ENCODE measurements at regions not wholly inside any gene's neighbourhood (a gene's known extent, or its start where the extent isn't known, plus 50 kb on each side); places are given as distances from the start of the nearest gene placed in this dataset.
A peak's percentile ranks its signal among the peaks of the same experiment; 100 is the strongest.

DNA sequence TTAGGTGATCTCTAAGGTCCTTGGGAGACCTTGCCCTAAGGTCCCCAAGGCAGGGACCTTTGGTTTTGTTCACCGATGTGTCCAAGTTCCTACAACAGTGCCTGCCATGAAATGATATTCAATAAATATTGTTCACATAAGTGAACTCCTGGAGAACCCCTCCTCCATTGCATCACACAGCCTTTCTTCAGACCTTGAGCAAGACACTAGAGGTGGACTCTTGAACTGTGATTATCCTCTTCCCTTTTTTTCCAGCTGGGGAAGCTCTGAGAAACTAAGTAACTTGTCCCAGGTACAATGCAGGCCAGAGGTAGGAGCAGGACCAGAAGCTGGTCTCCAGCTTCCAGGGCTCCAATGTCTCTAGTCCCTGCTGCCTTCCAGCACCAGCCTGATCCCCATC, 76.6 kb upstream of the LMO1 start:
- DNase-seq (ENCODE audit: low read depth) = no peak

DNA sequence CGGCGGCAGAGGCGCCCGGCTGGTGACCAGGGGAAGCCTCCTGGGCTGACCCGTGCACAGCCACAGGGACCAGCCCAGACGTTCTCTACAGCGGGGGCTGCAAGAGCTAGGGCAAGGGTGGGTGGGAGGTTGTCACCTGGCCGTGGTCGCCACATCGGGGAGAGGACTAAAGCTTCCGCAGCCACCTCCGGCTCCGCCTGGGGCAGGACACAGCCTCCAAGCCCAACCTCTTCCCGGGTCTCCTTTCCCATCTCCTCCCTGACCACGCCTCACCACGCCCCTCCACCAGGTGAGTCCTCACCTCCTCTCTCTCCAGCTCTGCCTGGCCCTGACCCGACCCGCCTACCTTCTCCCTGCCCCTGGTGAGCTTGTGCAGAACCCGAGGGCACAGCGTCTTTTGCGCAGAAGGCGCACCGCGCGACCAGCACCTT, 75.9 kb upstream of the LMO1 start:
- DNase-seq (ENCODE audit: low read depth) = no peak

DNA sequence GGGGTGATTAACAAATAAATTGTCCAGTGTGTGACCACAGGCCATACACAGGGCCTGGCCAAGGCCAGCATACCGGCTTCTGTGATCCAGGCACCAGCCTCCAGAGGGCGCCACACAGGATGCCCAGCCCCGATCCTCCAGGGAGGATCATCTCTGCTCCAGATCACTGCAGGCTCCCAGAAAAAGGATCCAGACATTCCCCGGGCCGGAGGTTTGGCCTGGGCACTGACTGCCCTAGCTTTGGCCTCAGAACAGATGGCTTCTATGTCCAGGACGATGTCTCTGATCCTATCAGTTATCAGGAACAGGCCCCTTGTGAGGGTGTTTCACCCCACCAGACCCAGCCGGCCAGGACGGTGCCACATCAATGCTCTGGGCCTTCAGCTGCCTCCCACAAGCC, 74.5 kb upstream of the LMO1 start:
- peak; percentile 46 for DNase-seq (ENCODE audit: low read depth)

DNA sequence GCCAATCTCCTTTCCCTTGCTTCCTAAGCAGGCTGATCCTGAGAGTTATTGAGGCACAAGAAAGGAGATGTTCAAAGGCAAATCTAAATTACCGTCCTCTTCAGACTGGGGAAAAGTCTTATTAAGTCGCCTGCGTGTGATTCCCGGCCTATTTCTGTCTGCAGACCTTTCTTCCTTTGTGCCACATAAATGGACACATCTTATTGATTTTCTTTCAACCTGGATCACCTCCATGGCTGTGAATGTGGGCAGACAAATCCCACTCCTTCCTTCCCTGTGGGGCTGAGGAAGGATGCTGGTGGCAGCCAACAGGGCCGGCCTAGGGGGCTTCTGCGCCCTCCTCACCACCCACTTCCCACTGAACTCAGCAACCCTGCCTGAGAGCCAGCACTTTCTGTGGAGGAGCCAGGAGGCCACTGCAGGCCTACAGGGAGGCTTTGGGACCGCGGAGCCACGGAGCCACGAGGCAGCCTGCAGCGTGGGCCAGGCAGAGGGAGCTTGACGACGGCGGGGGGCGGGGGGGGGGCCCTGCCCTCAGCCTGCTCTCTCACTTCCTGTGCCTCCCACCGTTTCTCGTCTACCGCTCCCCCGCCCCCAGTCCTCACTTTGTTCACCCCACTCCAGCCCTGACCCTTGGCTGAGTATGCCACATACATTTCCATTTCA, 73.6 kb upstream of the LMO1 start:
- no peak for DNase-seq (ENCODE audit: low read depth)

DNA sequence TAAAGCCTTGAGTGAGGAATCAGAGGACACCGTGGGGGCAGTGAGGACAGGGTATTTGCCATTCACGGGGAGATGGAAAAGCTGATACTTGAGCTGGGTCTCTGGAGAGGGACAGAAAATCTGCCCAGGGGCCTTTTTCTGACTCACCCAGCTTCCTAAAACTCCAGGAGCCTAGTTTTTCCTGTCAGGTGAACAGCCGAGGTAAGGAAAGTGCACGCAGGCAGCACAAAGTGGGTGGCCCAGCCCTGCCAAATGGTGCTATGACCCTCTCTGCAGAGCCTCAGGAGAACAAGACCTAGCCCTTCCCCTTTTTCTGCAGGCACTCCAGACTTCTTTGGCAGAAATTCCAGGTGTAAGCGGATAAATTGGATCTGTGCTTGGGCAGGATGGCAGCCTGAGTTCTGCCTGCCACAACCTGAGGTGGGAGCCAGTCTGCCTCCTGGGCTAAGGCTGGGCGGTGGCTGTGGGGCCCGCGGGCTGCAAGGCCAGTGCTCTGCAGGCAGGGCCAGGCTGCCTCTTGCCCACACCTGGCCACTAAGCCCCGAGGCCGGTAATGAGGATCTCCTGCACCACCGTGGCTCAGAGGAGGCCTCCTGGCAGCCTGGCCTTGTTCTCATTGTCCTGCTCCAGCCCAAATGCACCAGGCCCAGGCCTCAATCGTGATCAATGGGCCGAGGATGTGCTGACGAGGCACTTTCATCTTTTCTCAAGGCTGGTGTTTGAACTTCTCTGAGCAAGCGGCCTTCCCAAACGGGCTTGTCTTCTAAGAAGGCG, 72.9 kb upstream of the LMO1 start:
- DNase-seq (ENCODE audit: low read depth) = no peak

DNA sequence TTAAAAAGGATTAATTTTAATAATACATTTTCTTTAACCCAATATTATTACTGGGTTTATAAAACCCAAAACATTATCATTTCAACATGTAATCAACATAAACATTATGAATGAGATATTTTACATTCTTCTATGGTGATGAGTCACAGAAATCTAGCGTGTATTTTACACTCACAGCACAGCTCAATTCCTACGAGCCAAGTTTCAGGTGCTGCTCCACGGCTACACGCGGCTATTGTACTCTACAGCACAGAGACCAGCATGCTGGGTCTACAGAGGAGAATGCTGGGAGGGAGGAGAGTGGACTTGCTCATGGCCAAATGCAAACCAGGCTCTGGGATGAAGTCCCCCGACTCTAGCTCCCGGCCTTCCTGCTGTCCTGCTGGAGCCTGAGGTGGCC, 72.0 kb upstream of the LMO1 start:
- DNase-seq (ENCODE audit: low read depth) = peak; percentile 6

DNA sequence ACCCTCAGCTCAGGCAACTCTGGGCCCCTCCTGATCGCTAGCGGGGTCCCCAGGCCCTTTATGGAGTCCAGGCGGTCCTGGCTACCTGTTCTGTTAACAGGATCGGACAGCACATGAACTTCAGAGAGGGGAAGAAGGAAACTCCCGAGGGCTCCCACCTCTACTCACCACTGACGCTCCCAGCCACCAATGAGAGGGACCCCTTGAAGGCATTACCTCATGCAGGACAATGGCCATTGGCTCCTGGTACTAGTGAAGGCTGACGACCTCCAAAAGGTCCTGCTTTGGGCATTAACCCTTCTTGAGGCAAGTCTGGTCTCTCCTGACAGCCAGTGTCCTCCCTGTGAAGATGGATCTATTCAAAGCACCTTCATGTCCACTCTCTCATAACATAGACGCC, 71.5 kb upstream of the LMO1 start:
- DNase-seq (ENCODE audit: low read depth) = no peak

DNA sequence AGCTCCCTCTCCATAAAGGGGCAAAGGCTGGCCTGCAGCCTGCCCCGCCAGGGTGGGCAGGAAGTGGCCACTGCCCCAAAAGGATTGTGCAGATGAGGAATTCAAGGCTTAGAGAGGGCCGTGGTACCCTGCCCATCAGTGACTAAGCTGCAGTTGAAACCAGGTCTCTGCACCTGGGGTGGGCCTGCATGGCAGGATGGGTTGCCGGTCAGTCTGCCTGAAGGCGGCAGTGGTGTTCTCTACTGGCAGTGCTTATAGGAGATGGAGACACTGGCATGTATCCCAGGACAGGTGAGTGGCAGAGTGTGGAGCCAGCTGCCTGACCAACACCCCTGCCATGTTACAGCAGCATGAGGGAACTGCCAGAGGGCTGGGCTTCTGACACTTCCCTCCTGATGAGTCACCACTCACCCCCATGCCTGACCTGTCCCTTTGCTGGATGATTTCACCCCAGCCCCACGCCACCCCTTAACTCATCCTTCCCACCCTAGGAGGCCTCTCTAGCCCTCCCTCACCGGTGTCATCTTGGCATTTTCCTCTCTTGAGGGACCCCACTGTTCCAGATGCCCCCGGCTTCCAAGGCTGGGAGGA, 70.2 kb upstream of the LMO1 start:
- DNase-seq (ENCODE audit: low read depth) = peak; percentile 44

DNA sequence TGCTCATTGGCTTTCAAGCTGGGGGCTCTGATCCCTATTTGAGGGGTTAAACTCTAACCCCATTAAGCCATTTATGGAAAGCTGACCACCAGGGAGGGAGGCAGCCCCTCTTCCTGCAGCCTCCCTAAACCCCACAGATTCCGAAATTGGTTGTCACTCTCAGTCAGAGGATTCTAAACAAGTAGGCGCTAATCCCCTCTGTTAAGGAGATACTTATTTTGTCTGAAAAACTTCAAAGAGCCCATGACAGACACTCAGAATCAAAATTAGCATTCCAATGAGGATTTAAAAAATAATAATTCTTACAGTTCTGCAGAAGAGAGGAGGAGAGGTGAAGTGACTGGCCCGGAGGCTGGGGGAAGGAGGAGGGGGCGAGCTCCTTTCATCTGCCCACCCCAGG, 69.7 kb upstream of the LMO1 start:
- DNase-seq (ENCODE audit: low read depth) = no peak

DNA sequence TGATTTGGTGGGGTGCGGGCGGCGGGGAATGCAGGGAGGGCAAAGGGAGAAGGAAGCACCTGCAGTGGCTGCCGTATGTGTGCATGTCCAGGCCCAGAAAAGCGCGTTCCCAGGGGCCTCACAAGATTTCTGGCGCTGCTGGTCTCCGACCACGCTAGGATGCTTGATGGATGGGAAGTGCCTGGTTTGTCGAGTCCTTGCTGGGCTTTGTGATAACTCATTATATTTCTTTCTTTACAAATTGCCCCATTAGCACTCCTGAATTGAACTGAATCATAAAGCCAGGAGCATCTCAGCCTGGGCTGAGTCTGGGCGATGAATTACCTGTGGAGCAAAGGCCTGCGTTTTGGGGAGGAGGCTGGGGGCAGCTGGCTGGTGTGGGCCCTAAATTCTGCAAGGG, 69.2 kb upstream of the LMO1 start:
- DNase-seq (ENCODE audit: low read depth) = no peak

DNA sequence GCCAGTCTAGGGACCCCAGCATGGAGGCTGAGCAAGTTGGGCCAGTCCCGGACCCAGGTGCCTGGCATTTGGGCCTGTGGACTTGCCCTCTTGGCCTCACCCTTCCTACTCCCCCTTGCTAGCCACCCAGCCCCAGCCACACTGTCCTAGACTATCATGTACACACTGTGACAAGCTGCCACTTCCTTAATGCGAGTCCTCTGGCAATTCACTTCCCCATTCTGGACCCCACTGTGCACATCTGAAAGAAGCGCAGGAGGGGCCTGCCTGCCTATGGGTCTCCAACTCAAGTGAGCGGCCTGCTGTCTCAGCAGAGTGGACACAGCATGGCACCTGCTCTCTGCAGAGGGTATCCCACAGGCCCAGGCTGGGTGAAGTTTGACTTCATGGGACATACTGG, 68.5 kb upstream of the LMO1 start:
- DNase-seq (ENCODE audit: low read depth) = no peak

DNA sequence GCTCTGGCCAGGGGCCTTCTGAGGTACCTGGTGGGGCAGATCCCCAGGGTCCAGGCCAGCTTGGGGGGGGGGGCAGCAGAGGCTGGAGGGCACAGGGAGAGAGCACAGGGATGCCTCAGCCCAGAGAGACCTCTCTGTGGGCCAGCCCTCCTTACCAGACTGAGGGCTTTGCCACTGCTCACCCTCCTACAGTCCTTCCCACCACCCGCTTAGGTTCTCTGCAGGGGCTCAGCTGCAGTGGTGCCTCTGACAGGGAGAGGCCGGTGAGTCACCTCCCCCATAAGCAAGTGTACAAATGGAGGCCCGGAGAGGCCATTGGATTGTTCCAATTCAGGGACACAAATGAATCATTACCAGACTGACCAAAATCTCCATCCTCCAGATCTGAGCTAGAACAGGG, 68.1 kb upstream of the LMO1 start:
- DNase-seq (ENCODE audit: low read depth) = peak; percentile 25

DNA sequence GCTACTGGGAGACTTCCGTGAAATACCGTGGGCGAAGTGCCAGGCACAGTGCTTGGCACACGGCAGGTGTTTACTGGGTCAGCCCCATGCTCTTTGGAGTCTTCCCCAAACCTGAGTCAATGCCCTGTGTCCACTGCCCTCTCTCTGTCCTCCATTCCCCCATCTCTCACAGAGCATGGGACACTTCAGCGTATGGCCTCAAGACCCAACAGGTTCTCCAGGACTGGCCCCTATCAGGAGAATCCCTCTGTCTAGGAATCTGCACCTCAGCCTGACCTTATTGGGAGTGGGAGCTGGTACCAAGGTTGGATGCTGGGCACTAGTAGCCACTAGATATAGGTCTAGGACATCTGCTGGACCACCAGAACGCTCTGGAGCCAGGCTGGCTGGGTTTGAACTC, 67.2 kb upstream of the LMO1 start:
- DNase-seq (ENCODE audit: low read depth) = no peak

DNA sequence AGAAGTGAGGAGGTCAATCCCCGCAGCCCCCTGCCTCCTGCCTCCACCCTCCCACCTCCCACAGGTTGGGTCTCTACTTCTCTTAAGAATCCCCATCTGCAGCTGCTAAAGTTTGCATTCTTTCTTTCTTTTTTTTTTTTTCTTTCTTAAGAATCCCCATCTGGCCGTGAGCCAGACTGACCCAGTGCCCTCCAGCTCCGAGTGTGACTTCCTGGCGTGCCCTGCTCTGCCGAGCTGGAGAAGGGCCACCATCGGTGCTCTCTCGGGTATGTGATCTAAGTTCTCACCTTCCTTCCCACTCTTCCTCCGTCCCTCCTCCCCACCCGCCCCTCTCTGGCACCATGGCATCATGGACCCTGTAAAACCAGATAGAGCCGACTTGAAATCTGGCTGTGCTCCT, 66.7 kb upstream of the LMO1 start:
- DNase-seq (ENCODE audit: low read depth) = peak; percentile 19

DNA sequence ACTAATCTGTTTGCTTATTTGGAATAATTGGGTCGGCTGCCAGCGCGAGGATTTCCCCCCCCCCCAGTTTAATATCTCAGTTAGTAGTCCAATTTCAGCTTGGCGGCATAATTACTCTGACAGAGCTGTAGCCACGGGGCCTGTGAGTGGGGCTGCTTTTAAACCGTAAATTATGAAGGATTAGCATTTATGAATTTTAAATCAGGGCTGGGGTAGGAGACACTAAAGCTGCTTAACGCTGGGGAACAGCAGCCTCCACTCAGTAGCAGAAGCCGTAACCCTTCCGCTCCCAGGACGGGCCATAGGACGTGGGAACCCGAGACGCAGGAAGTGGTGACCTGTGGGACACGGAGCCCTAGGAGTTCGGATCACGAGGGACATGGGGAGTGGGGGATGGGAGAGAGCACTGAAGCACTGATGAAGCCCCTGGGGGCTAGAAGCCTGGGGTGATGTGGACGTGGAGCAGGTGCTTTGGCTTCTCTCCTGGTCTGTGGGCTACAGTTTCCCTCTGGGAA, 66.2 kb upstream of the LMO1 start:
- no peak for DNase-seq (ENCODE audit: low read depth)

DNA sequence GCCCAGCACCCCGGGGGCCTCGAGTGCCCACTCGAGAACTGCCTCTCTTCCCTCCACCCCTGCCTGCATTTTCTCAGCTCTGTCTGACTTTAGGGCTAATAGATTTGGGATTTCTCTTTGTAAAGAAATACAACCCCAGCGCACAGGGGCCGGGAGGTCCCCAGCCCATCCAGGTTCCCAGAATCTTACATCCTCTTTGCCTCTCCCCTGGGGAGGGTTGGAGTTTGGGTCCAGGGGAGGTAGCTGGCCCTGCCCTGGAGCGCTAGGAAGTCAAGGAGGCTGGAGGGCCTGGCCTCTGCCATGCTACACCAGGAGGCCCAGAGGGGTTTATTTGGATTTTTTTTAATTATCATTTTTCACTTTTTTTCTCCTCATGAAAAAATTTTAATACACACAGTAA, 65.7 kb upstream of the LMO1 start:
- DNase-seq (ENCODE audit: low read depth) = no peak

DNA sequence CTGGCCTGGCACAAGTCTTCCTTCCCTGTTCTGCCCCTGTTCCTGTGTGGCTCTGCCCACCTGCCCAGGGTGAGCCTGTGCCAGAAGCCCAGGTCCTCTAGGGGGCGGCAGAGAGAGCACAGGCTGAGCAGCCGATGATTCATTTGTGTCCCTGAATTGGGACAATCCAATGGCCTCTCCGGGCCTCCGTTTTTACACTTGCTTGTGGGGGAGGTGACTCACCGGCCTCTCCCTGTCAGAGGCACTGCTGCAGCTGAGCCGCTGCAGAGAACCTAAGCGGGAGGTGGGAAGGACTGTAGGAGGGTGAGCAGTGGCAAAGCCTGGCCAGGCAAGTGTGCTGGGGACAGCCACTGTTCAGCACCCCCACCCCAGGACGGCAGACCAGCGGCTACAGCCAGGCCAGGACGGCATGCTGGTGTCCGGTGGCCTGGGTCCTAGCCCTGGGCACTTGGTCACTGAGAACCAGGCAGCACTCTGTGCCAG, 65.2 kb upstream of the LMO1 start:
- peak; percentile 94 for DNase-seq (ENCODE audit: low read depth)

DNA sequence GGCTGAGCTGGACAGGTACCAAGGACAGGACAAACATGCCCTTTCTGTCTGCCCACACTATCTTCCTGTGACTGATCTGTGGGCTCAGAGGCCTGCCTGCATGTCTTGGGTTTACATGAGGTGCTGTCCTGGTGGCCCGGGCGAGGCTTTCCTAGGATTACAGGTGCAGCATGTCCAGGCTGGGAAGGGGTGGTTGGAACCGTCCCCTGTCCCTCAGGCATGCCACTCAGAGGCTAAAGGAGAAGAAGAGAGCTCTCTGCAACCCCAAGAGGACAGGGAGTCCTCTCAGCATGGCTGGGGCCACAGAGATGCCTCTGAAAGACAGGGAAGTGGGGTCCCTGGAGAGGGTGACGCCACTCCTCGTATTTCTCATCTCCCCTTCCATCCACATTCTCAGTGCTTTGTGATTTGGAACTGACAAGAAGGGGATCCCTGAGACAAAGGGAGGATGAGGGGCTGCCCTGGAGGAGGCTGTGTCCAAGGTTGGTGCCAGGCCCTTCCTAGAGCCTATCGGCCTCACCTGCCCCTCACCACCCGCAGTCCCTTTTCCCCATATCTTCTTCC, 64.6 kb upstream of the LMO1 start:
- no peak for DNase-seq (ENCODE audit: low read depth)

DNA sequence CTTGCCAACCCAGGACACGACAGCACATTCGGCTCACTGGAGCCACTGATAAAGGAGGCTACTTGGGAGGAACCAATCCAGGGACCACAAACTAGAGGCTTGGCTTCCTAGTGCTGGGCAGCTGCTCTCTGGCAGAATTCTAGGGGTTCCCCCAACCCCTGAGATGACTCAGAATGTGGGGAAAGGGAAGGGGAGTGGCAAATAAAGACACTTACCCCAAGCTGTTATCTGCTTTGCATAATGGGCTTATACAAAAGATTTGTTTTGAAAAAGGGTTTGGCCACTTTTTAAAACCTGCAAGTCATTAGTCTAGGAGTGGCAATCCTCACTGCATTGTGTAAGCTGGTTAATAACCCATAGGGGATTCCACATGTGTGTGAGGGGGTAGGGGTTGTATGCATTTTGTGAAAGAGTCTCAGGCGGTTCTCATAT, 64.1 kb upstream of the LMO1 start:
- no peak for DNase-seq (ENCODE audit: low read depth)

DNA sequence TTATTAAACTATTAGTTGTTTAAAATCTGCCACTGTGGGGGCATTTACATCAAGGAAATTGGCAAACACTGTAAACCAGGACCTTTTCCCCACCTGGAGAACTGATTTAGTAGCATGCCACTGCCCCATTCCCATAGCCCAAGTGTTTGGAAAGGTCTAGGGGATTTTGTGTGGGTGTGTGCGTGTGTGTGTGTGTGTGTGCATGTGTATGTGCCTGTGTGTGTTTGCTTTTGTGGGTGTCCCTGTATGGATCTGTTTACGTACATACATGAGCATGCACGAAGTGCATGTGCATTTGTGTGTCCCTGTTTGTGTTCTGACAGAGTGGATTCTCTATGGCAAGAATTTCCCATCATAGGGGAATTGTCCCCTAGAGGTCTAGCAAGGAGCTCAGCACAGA, 62.7 kb upstream of the LMO1 start:
- no peak for DNase-seq (ENCODE audit: low read depth)

DNA sequence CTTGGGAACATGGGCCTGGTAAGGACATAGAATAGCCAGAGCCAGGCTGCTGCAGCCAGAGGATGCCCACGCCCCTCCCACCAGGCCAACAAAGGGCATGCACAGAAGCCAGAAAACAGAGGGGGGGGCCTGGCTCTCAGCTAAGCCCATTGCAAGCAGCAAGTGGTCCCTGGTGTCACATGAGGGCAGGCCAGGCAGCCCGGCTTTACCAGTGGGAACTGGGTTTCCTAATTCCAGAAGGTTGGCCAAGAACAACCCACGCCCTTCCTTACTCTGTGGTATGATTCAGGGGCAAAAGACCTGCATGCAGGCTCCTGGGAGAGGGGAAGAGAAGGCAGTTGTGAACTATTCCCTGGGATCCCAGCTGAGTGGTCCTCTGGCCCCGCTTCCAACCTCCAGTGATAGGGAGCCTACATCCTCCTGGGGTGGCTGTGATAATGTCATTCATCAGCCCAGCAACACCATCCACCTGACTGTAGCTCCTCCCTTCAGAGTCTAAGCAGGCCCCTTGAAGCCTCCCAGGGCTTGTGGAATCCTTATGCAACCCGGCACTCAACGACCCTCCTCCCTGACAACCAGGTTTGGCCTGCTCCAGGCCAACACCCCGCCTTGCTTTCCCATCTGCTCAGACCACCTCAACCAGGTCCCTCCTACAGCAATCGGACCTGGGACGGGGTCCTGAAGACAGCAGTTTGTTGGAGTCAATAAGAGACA, 62.1 kb upstream of the LMO1 start:
- no peak for DNase-seq (ENCODE audit: low read depth)

Measured in EH (cell line).